MM.1S (cell line): ENCODE measurements at regions not wholly inside any gene's neighbourhood (a gene's known extent, or its start where the extent isn't known, plus 50 kb on each side); places are given as distances from the start of the nearest gene placed in this dataset.

Experiments used
- DNase-seq: peaks from one replicate; pipeline ENCODE4 v3.0.0-alpha.2; 2015
- H2AFZ ChIP-seq: fragments of 300-600 bp; sonication (generic); 2 replicates; pipeline ENCODE4 v1.6.0; 2016; ENCODE audit warnings: antibody characterized with exemption, low read length
- H3F3A ChIP-seq: fragments of 300-600 bp; sonication (generic); 2 replicates; pipeline ENCODE4 v1.6.1; 2016; ENCODE audit warnings: mild to moderate bottlenecking, antibody characterized with exemption, low read length, moderate library complexity, mixed read lengths; ENCODE audit not compliant: insufficient read depth
- H3K27ac ChIP-seq: fragments of 300-600 bp; sonication (generic); 2 replicates; pipeline ENCODE4 v1.5.1; 2016; ENCODE audit warnings: mild to moderate bottlenecking, low read length
- H3K27me3 ChIP-seq: fragments of 300-600 bp; sonication (generic); replicated peaks from 2 replicates; pipeline ENCODE4 v1.6.0; 2016; ENCODE audit warnings: low read length; ENCODE audit not compliant: insufficient read depth
- H3K36me3 ChIP-seq: fragments of 300-600 bp; sonication (generic); replicated peaks from 2 replicates; pipeline ENCODE4 v1.6.1; 2016; ENCODE audit warnings: mild to moderate bottlenecking, low read length, mixed read lengths; ENCODE audit not compliant: insufficient read depth
- H3K4me1 ChIP-seq: fragments of 300-600 bp; sonication (generic); 2 replicates; pipeline ENCODE4 v1.6.1; 2016; ENCODE audit warnings: low read length, mixed read lengths
- H3K4me2 ChIP-seq: fragments of 300-600 bp; sonication (generic); 2 replicates; pipeline ENCODE4 v1.6.0; 2016; ENCODE audit warnings: low read depth, low read length
- H3K4me3 ChIP-seq: fragments of 300-600 bp; sonication (generic); 2 replicates; pipeline ENCODE4 v1.5.1; 2016; ENCODE audit warnings: low read length, mixed read lengths
- H3K79me2 ChIP-seq: fragments of 300-600 bp; sonication (generic); 2 replicates; pipeline ENCODE4 v1.6.1; 2016; ENCODE audit warnings: mixed run types, low read length, mixed read lengths
- H3K9ac ChIP-seq: fragments of 300-600 bp; sonication (generic); 2 replicates; pipeline ENCODE4 v1.6.1; 2016; ENCODE audit warnings: low read length, mixed read lengths
- H3K9me2 ChIP-seq: fragments of 300-600 bp; sonication (generic); replicated peaks from 2 replicates; pipeline ENCODE4 v1.6.1; 2016; ENCODE audit warnings: mild to moderate bottlenecking, low read length, mixed read lengths; ENCODE audit not compliant: insufficient read depth
- H3K9me3 ChIP-seq: fragments of 300-600 bp; sonication (generic); replicated peaks from 2 replicates; pipeline ENCODE4 v1.6.1; 2016; ENCODE audit warnings: mild to moderate bottlenecking, low read length, mixed read lengths; ENCODE audit not compliant: insufficient read depth
- H4K20me1 ChIP-seq: fragments of 300-600 bp; sonication (generic); 2 replicates; pipeline ENCODE4 v1.6.1; 2016; ENCODE audit warnings: mild to moderate bottlenecking, low read length, moderate library complexity, mixed read lengths; ENCODE audit not compliant: insufficient read depth
- CTCF ChIP-seq: fragments of 300-600 bp; sonication (generic); IDR thresholded peaks from 2 replicates; pipeline ENCODE4 v1.5.1; 2016; ENCODE audit warnings: antibody characterized with exemption, low read length, mixed read lengths
- EZH2 ChIP-seq: fragments of 300-600 bp; sonication (generic); optimal IDR thresholded peaks from 2 replicates; pipeline ENCODE3; 2017; ENCODE audit warnings: low read depth, mild to moderate bottlenecking, antibody characterized with exemption, low read length, mixed read lengths
- EZH2phosphoT487 ChIP-seq: fragments of 300-600 bp; sonication (generic); IDR thresholded peaks from 2 replicates; pipeline ENCODE4 v1.6.1; 2018; ENCODE audit warnings: antibody characterized with exemption, low read length

- TF ChIP-seq EZH2phosphoT487, result no peak
- no peak for TF ChIP-seq CTCF
- no peak for TF ChIP-seq EZH2
- H2AFZ ChIP-seq, result no peak overlapping the region
- H3K9me3 ChIP-seq, result no peaks in the 10 kb centered on the region
- H3K36me3 ChIP-seq, result no peaks in the 10 kb centered on the region
- H3K4me3 ChIP-seq, result no peak overlapping the region
- no peaks in the 10 kb centered on the region for H3K9me2 ChIP-seq
- H3F3A ChIP-seq, result no peaks in the 10 kb centered on the region
- no peaks in the 10 kb centered on the region for H4K20me1 ChIP-seq
- H3K9ac ChIP-seq, result no peak overlapping the region
- no peaks in the 10 kb centered on the region for H3K79me2 ChIP-seq
- no peak overlapping the region for H3K27ac ChIP-seq
- DNase-seq, result no peak
- H3K27me3 ChIP-seq, result no peaks in the 10 kb centered on the region
- H3K4me2 ChIP-seq, result no peak overlapping the region
- H3K4me1 ChIP-seq, result no peaks in the 10 kb centered on the region
Observed at GRCh38 chr13:54029226-54029625, 1000.6 kb downstream of the OLFM4 start.

- Histone ChIP-seq H3K4me2 (no peak overlapping the region), H3K4me3 (no peak overlapping the region), H3K79me2 (no peaks in the 10 kb centered on the region), H3K36me3 (no peaks in the 10 kb centered on the region), H4K20me1 (no peaks in the 10 kb centered on the region), H3K4me1 (no peaks in the 10 kb centered on the region), H3F3A (no peaks in the 10 kb centered on the region), H3K9me3 (no peaks in the 10 kb centered on the region), H2AFZ (no peak overlapping the region), H3K27ac (no peak overlapping the region), H3K27me3 (no peaks in the 10 kb centered on the region), H3K9me2 (no peaks in the 10 kb centered on the region), H3K9ac (no peak overlapping the region)
- DNase-seq, result no peak
- no peak for TF ChIP-seq EZH2
- TF ChIP-seq CTCF, result no peak
- TF ChIP-seq EZH2phosphoT487, result no peak
Observed at GRCh38 chr13:54029720-54030119, 1001.1 kb downstream of the OLFM4 start.

GRCh38 chr13:54033323-54033861, 1004.8 kb downstream of the OLFM4 start:
- Histone ChIP-seq H3K9me3 (no peaks in the 10 kb centered on the region), H3K4me3 (no peak overlapping the region), H3F3A (no peaks in the 10 kb centered on the region), H3K79me2 (no peaks in the 10 kb centered on the region), H3K9me2 (no peaks in the 10 kb centered on the region), H3K9ac (no peak overlapping the region), H3K4me2 (no peak overlapping the region), H3K27me3 (no peaks in the 10 kb centered on the region), H3K36me3 (no peaks in the 10 kb centered on the region), H4K20me1 (no peaks in the 10 kb centered on the region), H2AFZ (no peak overlapping the region), H3K4me1 (no peaks in the 10 kb centered on the region), H3K27ac (no peak overlapping the region)
- DNase-seq, result no peak
- TF ChIP-seq CTCF (no peak), EZH2phosphoT487 (no peak), EZH2 (no peak)
